Calu3 (cell line): ENCODE measurements at regions not wholly inside any gene's neighbourhood (a gene's known extent, or its start where the extent isn't known, plus 50 kb on each side); places are given as distances from the start of the nearest gene placed in this dataset.

Experiments
- BruUV-seq: library from RNA; stranded (reverse); fragments of 400-500 nt; replicated peaks from 2 replicates; lab custom pipeline; 2021; lab: Mats Ljungman, UMichigan
- CTCF ChIA-PET: fragments of 300-600 bp; sonication (Branson Sonifier 250); formaldehyde crosslinking; loops from one replicate; lab custom pipeline; 2022; ENCODE audit warnings: antibody characterized with exemption; lab: Charles Lee
- DNase-seq: peaks from one replicate; pipeline ENCODE4 v3.0.0; 2022
- H3K27ac Mint-ChIP-seq: one replicate; pipeline ENCODE4 v1.8.0; 2022; ENCODE audit warnings: mixed read lengths; ENCODE audit not compliant: unreplicated experiment
- H3K27me3 Mint-ChIP-seq: one replicate; pipeline ENCODE4 v1.8.0; 2022; ENCODE audit warnings: mixed read lengths; ENCODE audit not compliant: unreplicated experiment
- H3K36me3 Mint-ChIP-seq: one replicate; pipeline ENCODE4 v1.8.0; 2022; ENCODE audit warnings: mild to moderate bottlenecking, moderate library complexity, mixed read lengths; ENCODE audit not compliant: insufficient read depth, unreplicated experiment
- H3K4me1 Mint-ChIP-seq: one replicate; pipeline ENCODE4 v1.8.0; 2022; ENCODE audit warnings: mild to moderate bottlenecking, low read depth, mixed read lengths; ENCODE audit not compliant: unreplicated experiment
- H3K4me3 Mint-ChIP-seq: one replicate; pipeline ENCODE4 v1.8.0; 2022; ENCODE audit warnings: mild to moderate bottlenecking, low read depth, moderate library complexity, mixed read lengths; ENCODE audit not compliant: unreplicated experiment
- H3K9me3 Mint-ChIP-seq: one replicate; pipeline ENCODE4 v1.8.0; 2022; ENCODE audit warnings: low read depth, mixed read lengths; ENCODE audit not compliant: unreplicated experiment
- intact Hi-C: fragments of 100-400 bp; cut with micrococcal nuclease; formaldehyde crosslinking; loops from one replicate; pipeline ENCODE4 v1.10.0; 2022; ENCODE audit not compliant: unreplicated experiment
- TF ChIP-seq, protein P1 (sequence below): fragments of 200-600 bp; IDR thresholded peaks from one replicate; pipeline ENCODE4 v1.8.0; 2022; ENCODE audit warnings: antibody characterized with exemption; ENCODE audit not compliant: unreplicated experiment

DNA sequence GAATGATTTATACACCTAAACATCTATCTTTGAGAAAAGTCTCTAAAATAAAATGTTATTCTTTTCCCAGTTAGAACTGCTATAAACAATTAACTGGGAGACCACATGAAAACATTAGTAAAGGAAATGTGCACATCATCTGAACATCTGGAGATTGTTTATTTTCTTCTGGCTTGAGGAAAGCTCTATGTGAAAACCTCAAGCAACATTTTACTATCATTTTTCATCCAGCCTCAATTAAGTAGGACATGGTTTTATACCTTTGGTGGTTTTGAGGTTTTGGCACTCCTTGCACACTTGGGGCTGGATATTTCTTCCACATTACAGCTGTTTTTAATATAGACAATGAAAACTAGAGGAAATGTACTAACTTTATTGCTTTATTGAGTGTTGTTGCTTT lies 609.5 kb upstream of the SLC8A1 start:
- no peaks in the 10 kb centered on the region for H3K36me3 Mint-ChIP-seq
- H3K27ac Mint-ChIP-seq = no peak overlapping the region
- no peak for DNase-seq
- H3K4me1 Mint-ChIP-seq = no peaks in the 10 kb centered on the region
- no peak overlapping the region for H3K4me3 Mint-ChIP-seq
- TF ChIP-seq, protein P1, sequence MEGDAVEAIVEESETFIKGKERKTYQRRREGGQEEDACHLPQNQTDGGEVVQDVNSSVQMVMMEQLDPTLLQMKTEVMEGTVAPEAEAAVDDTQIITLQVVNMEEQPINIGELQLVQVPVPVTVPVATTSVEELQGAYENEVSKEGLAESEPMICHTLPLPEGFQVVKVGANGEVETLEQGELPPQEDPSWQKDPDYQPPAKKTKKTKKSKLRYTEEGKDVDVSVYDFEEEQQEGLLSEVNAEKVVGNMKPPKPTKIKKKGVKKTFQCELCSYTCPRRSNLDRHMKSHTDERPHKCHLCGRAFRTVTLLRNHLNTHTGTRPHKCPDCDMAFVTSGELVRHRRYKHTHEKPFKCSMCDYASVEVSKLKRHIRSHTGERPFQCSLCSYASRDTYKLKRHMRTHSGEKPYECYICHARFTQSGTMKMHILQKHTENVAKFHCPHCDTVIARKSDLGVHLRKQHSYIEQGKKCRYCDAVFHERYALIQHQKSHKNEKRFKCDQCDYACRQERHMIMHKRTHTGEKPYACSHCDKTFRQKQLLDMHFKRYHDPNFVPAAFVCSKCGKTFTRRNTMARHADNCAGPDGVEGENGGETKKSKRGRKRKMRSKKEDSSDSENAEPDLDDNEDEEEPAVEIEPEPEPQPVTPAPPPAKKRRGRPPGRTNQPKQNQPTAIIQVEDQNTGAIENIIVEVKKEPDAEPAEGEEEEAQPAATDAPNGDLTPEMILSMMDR = no peak
- intact Hi-C loops = no loop called here
- H3K27me3 Mint-ChIP-seq = no peaks in the 10 kb centered on the region
- no TSS peak for BruUV-seq
- CTCF ChIA-PET = no interaction called here
- peaks cover 2% of the 10 kb centered on the region for H3K9me3 Mint-ChIP-seq

DNA sequence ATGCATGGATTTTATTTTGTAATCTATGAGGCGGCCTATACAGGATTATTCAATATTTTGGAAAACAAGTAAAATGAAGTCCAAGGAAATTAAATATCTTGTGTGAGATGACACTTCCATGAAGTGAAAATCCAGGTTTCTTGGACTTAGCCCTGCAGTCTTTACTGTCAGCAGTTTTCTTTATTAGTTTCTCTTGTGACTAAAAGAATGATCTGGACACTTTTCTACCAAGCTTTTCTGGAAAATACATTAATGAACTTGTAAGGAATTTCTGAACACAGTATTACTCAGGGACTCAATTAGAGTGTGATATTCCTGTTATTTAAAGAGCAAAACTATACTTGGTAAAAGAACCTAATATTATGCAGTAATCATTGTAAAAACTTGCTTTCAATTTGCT lies 610.4 kb upstream of the SLC8A1 start:
- H3K36me3 Mint-ChIP-seq = no peaks in the 10 kb centered on the region
- no peaks in the 10 kb centered on the region for H3K9me3 Mint-ChIP-seq
- TF ChIP-seq, protein P1 = no peak
- BruUV-seq = no TSS peak
- CTCF ChIA-PET = no interaction called here
- no peaks in the 10 kb centered on the region for H3K27me3 Mint-ChIP-seq
- no peaks in the 10 kb centered on the region for H3K4me1 Mint-ChIP-seq
- intact Hi-C loops = no loop called here
- H3K4me3 Mint-ChIP-seq = no peak overlapping the region
- H3K27ac Mint-ChIP-seq = no peak overlapping the region
- DNase-seq = no peak

DNA sequence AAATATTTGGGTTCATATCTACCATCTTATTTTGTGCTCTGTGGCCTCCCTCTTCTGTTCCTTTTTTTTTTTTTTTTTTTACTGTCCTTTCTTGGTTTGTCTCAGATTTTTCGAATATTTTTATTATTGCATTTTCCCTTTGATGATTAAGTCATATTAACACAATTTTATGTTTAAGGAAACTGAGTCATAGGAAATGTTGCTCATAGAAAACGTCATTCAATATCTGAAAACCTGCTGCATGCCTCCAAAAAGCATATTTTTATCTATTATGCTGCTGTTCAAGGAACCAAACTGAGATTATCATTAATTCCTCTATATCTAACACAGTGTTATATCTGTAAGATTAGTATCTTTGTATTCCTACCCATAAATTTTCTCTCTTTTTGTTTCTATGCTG lies 614.3 kb upstream of the SLC8A1 start:
- no peak overlapping the region for H3K4me3 Mint-ChIP-seq
- CTCF ChIA-PET = no interaction called here
- H3K27ac Mint-ChIP-seq = no peak overlapping the region
- H3K9me3 Mint-ChIP-seq = no peaks in the 10 kb centered on the region
- DNase-seq = no peak
- H3K36me3 Mint-ChIP-seq = no peaks in the 10 kb centered on the region
- TF ChIP-seq, protein P1 = no peak
- intact Hi-C loops = no loop called here
- no peaks in the 10 kb centered on the region for H3K4me1 Mint-ChIP-seq
- BruUV-seq = no TSS peak
- H3K27me3 Mint-ChIP-seq = no peaks in the 10 kb centered on the region

GRCh38 chr2:41068740-41069139 lies 616.9 kb upstream of the SLC8A1 start:
- TF ChIP-seq, protein P1 = no peak
- BruUV-seq = no TSS peak
- no peak overlapping the region for H3K4me3 Mint-ChIP-seq
- CTCF ChIA-PET = no interaction called here
- DNase-seq = no peak
- H3K36me3 Mint-ChIP-seq = no peaks in the 10 kb centered on the region
- H3K9me3 Mint-ChIP-seq = no peaks in the 10 kb centered on the region
- intact Hi-C loops = no loop called here
- H3K27me3 Mint-ChIP-seq = no peaks in the 10 kb centered on the region
- H3K27ac Mint-ChIP-seq = no peak overlapping the region
- no peaks in the 10 kb centered on the region for H3K4me1 Mint-ChIP-seq
